ENCODE measurements at regions not wholly inside any gene's neighbourhood (a gene's known extent, or its start where the extent isn't known, plus 50 kb on each side); places are given as distances from the start of the nearest gene placed in this dataset.

DNA sequence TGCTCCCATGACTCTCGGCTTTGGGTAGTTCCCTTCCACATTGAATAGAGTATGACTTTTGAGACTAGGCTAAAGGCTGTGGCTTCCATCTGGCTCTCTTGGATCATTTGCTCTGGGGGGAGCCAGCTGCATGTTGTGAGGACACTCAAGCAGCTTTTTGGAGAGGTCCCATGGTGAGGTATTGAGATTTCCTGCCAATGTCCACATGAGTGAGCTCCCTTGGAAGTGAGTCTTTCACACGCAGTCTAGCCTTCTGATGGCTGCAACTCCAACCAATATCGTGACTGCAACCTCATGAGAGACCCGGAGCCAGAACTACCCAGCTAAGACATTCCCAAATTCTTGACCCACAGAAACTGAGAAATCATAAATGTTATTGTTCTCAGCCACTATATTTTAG is 127.7 kb upstream of the KAZN start:
- no peak for DNase-seq

DNA sequence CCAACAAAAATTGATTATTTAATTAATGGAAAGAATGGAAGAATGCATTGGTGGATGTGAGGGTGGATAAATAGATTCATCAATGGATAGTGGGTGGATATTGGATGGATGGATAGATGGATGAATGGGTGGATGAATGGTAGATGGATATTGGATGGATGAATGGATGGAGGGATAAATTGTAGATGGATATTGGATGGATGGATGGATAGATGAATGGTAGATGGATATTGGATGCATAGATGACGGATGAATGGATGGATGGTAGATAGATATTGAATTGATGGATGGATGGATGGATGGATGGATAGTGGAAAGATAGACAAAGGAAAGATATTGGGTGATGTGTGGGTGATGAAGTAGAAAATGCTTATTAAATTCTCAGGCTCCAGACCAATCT is 123.6 kb upstream of the KAZN start:
- no peak for DNase-seq

DNA sequence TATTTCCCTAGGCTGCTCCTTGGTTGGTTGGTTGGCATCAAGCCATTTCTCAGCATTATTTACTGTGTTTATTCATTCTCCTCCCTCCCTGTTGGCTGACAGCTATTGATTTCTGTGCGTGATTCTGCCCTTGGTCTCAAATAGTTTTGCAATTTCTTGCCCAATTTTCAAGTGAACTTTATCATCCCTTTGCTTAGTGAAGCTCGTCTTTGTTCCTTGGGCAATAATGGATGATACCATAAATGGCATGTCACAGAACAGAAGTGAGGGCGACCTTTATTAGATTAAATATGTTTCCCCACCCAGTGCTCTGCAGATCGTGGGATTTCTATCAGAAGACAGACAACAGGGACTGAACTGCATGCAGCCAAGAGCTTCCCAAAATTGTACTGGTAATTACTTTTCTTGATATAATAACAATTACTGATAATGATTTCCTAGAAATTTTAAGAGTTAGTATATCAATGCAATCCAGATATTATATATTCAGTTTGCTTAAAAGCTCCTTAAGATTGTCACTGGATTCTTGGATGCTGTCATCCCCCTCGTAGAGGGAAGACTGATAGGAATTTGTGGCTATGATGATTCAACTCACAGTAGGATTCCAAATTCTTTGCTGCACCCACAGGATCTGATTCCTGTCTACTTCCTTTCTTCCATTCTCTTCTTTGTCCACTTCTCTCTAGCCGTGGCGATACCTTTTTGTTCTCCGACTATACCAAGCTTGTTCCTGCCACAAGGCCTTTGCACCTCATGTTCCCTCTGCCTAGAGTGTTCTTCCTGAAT is 122.1 kb upstream of the KAZN start:
- DNase-seq = no peak

DNA sequence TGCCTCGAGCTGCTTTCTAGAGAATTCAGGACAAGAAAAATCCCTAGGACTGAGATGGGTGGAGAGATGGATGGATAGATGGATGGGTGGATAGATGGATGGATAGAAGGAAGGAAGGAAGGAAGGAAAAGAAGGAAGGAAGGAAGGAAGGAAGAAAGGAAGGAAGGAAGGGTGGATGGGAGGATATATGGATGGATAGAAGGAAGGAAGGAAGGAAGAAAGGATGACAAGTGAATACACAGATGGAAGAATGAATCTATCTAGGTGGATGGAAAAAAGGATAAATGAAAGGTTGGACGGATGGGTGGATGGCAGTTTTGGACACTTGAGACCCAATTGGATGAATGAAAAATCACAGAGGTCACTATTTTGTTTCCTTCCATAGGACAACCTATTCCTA is 120.4 kb upstream of the KAZN start:
- no peak for DNase-seq

DNA sequence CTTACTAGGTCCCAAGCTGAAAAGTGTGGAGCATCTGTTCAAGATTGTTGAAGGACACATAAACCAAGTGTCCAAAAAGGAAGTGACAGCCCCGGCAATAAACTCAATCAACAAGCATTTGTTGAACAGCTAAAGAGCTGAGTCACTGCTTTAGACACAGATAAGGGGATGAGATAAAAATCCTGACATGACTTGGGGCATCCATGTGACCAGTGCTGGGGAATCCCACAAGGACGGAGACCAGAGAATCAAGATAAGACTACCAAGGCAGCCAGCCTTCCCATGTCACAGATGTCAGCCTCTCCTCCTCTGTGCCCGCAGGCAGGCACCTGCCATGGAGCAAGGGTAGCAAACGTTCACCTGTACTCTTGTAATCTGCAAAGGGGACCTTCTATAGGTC is 118.6 kb upstream of the KAZN start:
- DNase-seq = no peak

DNA sequence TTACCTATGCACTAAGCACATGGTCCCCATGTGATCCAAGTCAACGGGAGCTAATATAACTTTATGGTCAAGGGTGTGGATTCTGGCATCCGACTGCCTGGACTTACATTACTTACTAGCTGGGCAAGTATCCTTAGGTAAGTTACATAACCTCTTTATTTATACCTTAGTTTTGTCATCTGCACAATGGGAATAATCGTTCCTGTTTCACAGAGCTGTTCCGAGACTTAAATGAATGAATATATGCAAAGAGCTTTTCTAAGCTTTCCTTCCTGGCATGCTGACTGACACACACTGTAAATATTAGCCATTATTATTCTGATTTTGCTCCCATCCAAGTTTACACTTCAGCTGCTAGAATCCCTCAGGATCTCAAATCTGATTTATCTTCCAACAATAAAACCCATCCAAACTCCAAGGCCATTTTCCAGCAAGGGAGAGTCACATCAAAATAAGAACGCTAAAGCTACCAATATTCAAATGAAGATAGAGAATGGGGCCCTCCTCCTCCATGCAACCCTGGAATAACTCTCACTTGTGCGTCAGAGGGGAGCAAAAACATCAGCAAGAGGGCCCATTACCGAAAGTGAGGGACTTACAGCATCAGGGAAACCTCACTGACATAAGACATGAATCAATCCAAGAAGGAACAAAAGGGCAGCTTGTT is 115.6 kb upstream of the KAZN start:
- DNase-seq = no peak

DNA sequence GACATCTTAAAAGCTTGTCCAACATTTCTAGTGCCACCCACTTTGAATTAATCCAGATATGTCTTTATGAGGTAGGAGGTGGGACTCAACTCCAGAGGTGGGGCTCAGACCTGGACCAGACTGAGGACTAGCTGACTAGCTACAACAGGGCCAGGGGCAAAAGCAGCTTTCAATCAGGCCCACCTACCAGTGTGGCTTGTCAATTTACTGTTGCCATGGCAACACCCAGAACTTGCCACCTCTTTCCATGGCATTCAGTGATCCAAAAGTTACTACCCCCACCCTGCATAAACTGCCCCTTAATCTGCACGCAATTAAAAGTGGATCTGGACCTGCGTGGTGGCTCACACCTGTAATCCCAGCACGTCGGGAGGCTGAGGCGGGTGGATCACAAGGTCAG is 113.2 kb upstream of the KAZN start:
- DNase-seq = no peak

DNA sequence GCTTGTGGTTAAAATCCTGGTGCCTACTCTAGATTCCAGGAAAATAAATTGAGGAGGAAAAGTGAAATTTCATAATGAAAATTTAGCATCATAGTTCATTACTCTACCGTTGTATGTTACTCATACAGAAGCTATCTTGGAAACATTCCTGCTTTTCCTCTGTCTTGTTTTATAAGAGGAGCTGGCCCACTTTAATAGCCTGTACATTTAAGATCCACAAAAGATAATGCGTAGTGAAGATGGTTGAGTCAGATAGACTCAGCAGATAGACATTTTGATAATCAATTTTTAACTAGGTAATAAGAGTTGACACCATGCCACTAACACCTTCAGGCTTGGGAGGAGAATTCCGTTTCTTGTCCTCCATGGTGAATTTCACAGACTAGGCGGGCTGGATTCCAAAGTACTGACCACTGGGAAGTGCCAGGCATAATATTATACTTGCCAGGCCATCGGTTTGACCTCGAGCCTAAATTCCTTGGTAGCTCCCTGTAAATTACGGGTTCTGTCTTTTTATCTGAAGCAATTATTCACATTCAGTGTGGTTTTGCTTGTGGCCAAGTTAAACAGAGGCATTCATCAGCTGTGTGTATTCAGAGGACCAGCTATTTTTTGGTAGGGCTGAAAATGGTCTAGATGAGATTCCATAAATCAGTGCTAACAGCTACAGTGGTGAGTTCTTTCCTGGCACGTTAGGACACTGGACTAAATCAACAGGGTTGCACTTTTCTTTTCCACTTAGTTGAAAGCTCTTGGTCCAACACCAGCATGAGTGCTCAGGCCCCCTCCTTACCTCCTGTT is 111.9 kb upstream of the KAZN start:
- DNase-seq = no peak

DNA sequence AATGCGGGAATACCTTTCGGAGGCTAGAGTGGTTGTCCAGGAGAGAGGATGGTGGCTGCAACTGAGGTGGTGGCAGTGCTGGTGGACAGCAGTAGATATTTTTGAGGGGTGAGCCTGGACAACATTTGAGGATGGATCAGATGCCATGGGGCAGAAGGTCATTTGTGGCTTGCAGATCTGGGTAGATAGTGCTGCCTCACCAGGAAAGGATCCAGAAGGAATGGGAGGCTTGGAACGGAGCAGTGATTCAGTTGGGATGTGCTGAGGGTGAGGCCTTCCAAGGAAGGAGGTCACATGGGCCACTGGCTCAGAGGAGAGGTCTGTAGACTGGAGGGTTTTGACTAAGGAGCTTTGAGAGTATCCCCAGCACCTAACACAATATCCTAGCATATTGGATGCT is 110.8 kb upstream of the KAZN start:
- DNase-seq = no peak

DNA sequence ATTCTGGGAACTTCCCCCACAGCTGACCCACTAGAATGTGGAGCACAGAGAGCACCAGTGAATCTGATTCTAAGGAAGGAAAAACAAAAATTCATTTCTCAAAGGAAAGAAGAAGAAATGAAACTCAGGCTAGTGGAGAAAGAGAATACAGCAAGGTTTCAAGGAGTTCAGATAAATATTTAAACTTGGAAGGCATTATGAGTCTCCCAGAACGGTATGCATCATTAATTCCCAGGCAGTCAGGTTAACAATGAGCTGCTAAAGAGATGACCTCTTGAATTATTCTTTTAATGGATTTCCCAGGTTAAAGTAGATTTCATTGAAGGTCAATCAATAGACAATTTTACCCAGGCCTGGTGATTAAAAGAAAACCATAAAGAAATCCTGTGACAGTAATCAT is 103.6 kb upstream of the KAZN start:
- no peak for DNase-seq

DNA sequence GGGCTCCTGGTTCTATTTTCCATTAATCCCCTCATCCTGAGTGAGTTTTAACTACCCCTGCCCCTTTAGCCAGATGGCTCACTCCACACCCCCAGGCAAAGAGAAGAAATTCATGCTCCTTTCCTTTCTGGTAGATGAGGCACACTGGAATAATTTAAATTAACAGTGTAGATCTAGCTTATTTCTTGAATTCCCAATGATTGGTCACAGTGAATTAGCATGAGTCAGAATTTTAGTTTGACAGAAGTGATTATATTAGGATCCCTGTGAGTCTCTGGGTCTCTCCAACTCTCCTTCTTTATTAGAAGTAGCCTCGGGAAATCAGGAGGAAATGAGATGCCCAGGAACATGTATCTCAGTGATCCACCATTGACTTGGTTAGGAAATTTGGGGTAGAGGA is 103.1 kb upstream of the KAZN start:
- DNase-seq = no peak

DNA sequence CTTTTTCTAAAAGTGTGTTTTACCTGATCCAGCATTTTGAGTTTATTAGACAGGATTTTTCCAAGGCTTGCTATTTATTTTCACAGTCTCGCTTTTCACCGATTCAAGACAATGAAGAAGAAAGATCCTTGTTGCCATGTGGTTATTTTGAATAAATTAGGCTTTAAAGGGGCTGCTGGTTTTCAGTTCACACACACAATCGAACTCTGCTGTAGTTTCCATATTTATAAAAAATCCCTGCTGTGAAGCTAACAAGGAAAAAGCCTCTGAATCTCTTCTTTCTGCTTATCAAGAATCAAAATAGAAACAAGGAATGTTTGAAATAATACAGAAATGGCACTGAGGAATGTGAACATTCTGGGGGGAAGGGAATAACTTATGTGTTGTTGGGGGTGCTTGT is 102.5 kb upstream of the KAZN start:
- no peak for DNase-seq

DNA sequence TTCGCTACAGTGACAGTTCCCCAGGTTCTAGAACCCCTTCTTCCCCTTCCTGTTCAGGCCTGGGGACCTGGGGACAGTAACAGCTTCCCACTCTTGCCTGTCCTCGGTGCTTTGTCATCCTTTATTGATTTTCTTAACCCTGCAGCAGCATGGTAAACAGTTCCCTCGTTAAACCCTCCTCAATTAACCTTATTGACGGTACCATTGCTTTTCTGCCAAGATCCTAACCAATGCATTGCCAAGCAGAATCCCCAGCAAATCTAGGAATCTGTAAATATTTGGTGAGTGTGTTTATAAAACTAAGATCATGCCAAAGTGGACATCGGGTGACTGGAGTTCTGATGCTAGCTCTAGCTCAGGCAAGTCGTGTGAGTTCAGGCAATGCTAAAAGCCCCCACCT is 99.6 kb upstream of the KAZN start:
- no peak for DNase-seq

DNA sequence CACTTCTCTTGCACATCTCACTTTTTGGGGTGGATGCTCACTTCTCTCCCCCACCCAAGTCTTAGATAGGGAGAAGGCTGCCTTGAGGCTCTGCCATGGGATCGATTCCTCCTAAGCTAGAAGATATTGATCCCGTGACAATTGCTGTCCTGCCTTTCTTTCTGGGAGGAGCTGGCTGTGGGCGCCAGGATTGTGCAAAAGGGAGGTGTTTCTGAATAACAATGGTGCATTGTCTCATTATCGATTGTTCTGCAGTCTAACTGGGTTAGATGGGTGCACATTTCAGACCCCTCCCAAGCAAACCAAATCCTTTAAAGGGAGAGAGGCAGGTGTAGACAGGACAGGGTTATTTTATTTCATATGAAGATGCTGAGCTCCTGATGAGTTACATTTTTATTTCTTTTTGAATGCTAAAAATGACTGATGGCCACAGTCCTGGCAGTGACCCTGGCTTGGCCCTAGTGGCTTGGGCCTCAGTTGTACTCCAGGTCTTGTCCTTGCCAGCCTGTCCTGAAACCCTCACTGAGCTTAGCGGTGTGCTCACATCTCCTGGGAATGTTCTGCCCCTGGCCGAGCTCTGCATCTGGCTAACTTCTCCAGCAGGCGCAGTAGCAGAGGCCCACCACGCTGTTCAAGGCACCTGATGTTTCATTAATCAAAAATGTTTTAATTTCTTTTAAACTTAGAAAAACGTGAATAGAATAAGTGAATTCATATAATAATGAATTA is 99.0 kb upstream of the KAZN start:
- no peak for DNase-seq

DNA sequence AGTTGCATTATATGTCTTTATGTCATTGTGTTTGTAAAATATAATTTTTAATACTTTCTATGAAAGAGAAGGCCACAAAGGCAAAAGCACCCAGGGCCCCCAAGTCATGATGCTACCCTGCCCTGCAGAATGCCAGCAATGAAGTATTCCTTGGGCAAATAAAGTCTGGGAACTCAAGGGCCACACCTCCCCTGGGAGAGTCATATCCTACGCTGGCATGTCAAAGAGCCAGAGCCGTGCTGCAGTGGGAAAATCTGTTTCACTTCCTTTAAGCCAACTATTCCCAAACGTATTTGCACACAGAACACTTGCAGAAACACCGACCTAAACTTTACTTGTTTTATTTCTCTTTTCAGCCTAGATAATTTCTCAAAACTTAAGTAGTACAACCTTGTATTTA is 98.4 kb upstream of the KAZN start:
- no peak for DNase-seq

DNA sequence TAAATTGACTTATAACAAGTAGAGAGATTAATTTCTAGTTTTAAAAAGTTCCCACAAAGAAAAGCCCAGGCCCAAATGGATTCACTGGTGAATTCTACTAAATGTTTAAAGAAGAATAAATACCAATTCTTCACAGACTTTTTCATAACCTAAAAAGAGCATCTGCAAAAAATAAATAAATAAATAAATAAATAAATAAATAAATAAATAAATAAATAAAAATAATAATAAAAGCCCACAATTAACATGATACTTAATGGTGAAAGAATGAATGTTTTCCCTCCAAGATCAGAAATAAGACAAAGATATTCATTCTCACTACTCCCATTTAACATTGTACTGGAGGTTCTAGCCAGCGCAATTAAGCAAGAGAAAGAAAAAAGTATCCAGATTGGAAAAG is 97.6 kb upstream of the KAZN start:
- no peak for DNase-seq

DNA sequence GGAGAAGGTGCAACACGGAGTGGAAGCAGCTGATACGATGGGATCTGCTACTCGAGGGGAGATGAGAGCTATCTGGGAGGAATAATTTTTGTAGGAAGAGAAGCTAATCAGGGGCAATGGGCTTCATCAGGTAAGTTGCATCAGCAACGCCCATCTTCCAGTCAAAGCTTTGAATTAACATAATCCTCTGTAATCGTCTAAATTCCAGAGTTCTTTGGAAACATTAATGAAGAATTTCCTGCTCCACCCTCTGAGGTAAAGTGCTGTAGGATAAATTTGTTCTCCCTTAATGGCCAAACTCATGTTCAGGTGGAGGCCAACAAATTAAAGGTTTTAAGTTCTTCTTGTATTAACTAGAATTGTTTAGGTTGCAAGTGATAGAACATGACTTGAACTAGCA is 94.0 kb upstream of the KAZN start:
- no peak for DNase-seq

DNA sequence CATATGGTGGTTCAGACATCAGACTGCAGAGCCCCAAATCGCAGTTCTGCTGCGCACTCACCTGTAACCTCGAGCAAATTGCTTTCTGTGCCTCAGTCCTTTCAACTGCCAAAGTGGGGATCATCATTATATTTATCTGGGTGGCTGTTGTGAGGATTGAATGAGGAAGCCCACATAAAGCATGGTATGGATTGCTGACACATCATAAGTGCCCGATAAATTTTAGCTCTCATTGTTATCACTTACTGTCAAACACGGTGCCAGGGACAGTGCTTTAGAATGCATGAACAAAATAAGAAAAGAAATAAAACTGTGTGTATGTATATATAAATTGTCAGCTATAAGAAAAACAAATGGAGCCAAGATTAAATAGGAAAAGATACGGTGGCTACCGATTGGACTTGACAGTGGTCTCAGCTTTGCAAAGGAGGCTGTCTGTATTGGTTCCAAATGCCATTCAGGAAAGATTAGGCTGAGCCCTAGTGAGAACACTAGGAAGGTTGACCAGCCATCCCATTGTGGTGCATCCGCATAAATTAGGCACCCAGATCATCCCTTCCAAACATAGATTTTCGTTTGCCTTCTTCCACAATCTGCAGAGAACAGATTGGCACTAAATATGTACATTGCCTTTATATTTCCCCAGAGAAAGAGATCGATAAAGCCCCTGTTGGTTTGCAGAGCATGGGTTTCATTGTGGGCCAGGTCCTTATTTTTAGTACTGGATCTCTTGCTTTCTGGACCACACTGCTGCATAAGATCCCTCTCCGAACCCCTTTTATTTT is 91.8 kb upstream of the KAZN start:
- DNase-seq = no peak

DNA sequence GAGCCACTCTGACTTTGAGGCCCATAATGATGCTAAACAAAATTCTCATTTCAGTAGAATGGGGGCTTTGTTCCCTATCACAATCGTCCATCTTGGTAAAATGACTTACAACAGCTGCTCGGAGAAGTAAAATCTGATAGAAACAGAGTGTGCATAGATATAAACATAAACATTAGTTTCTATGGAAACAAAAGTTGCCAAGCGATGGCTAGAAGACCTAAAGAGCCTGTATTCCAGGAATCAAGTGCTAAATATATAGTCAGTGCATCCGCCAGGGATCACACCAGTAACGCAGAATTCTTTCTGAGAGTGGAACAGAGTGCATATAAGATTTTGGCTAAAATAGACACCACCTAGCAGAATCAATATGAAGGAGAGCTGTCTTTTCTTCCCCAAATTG is 91.2 kb upstream of the KAZN start:
- no peak for DNase-seq

DNA sequence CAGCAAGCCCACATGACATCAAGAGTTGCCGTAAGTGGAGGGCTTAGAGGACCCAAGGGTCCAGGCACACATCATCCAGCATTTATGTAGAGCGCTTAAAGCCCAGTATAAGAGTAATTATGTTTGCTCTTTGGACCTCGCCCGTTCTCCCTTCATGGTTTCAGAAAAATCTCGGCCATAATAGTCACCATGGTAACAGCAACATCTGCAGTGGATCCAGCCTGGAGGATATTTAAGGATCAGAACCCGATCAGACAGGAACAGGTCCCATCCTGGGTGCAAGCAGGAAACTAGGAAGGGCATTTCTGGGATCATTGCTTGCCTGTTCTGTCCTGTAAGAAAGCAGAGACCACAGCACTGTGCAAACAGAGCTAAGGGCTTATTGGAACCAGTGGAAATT is 89.9 kb upstream of the KAZN start:
- DNase-seq = no peak

DNA sequence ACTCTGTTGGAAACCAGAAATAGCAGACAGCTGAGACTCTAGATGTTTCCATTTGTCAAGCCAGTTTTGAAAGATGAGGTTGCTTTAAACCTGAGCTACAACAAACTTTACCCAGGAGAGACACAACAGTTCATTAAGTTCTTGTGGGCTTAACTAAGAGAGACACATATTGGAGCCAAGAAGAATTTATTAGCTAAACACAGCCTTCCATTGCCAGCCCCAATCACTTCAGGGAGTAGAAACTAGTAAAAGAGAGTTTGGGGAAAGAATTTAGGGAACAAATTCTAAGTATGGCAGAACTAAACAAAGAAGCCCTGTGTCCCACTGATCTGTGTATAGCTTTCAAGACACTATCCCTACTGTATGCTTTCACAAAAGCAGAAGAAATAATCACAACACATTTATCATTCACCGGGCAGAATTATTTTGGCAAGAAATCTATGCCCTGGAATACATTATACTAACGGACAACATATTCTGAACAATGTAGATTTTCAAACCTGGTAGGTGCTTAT is 87.3 kb upstream of the KAZN start:
- no peak for DNase-seq
